ENCODE measurements at regions not wholly inside any gene's neighbourhood (a gene's known extent, or its start where the extent isn't known, plus 50 kb on each side); places are given as distances from the start of the nearest gene placed in this dataset.

DNA sequence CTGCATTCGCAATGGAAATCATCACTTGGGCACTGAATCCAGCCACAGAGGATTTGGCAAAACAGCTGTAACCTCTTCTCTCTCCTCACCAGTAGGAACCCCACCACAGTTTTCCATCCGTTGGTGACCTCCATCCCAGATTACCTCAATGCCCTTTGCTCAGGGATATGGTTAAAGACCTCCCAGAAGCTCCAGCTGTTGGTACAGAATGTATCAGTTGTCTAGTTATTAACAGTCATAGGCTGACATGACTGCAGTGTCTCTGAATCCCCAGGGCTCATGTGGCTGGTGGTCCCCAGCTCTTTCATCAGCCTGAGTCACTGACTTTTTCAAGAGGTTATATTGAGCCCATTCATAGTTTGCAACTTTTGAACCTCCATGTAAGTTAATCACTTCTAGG lies 189.8 kb upstream of the HHIP start:
- in situ Hi-C loops (cut with HindIII; ENCODE audit: low sequenced_read_pairs): no loop called here
- H3K4me3 ChIP-seq (ENCODE audit: low read depth, low read length): no peak overlapping the region
- DNase-seq (ENCODE audit: low read depth, low spot score): no peak
- TF ChIP-seq, protein P1, sequence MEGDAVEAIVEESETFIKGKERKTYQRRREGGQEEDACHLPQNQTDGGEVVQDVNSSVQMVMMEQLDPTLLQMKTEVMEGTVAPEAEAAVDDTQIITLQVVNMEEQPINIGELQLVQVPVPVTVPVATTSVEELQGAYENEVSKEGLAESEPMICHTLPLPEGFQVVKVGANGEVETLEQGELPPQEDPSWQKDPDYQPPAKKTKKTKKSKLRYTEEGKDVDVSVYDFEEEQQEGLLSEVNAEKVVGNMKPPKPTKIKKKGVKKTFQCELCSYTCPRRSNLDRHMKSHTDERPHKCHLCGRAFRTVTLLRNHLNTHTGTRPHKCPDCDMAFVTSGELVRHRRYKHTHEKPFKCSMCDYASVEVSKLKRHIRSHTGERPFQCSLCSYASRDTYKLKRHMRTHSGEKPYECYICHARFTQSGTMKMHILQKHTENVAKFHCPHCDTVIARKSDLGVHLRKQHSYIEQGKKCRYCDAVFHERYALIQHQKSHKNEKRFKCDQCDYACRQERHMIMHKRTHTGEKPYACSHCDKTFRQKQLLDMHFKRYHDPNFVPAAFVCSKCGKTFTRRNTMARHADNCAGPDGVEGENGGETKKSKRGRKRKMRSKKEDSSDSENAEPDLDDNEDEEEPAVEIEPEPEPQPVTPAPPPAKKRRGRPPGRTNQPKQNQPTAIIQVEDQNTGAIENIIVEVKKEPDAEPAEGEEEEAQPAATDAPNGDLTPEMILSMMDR (IDR thresholded peaks at IDR 0.05; ENCODE audit: low read depth, low read length): no peak

DNA sequence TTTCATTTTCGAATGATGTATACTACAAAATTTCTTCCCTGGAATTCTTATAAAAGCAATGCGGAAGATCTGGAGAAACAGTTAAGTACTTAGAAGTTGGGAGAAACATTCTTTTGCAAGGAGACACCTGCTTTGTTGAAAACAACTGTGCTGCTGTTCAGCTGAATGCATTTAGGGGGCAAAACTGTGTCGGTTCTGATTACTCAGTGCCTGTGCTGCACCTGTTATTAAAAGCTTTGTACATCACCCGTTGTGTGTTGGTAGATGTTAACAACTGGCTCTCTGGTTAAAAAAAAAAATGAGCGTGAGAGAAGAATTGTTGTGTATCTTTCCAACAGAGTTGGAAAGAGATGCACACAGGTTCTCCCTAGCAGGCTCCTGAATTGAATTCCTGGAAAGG lies 184.1 kb upstream of the HHIP start:
- H3K4me3 ChIP-seq (ENCODE audit: low read depth, low read length): no peak overlapping the region
- in situ Hi-C loops (cut with HindIII; ENCODE audit: low sequenced_read_pairs): no loop called here
- DNase-seq (ENCODE audit: low read depth, low spot score): no peak
- TF ChIP-seq, protein P1 (IDR thresholded peaks at IDR 0.05; ENCODE audit: low read depth, low read length): no peak

DNA sequence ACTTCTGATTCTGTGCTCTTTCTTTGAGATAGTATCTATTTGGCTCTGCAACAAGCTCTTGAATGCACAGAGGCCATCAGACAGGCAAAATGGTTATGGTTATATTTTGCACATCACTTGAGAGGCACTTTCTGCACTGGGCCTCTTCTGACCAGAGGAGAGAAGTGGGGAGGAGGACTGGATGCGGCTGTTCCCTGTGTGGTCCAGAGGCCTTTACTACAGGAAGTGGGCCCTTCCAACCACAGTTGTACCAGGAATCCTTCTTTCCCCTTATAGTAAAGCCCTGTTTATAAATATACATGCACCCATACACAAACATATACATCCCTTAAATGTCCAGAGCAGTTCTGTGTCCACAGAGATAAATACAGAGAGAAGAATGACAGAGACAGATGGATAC lies 182.7 kb upstream of the HHIP start:
- in situ Hi-C loops (cut with HindIII; ENCODE audit: low sequenced_read_pairs): no loop called here
- TF ChIP-seq, protein P1 (IDR thresholded peaks at IDR 0.05; ENCODE audit: low read depth, low read length): no peak
- DNase-seq (ENCODE audit: low read depth, low spot score): no peak
- H3K4me3 ChIP-seq (ENCODE audit: low read depth, low read length): no peak overlapping the region

DNA sequence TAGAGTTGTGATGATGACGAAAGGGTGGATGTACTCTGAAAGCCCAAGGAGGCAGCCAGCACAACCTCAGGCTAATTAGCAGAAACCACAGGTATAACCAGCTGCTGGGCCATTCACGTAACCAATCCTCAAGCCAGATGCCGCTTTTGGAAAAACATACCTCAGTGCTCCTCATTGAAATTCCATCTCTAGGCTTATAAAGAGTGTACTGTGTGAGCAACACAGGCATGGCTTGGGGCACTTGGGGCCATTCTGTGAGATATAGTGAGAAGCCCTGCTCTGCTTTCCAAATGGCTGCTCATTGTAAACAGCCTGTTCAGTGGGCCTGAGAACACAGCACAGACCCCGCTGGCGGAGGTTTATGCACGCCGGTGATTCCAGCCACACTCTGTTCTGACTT lies 182.1 kb upstream of the HHIP start:
- DNase-seq (ENCODE audit: low read depth, low spot score): no peak
- in situ Hi-C loops (cut with HindIII; ENCODE audit: low sequenced_read_pairs): no loop called here

DNA sequence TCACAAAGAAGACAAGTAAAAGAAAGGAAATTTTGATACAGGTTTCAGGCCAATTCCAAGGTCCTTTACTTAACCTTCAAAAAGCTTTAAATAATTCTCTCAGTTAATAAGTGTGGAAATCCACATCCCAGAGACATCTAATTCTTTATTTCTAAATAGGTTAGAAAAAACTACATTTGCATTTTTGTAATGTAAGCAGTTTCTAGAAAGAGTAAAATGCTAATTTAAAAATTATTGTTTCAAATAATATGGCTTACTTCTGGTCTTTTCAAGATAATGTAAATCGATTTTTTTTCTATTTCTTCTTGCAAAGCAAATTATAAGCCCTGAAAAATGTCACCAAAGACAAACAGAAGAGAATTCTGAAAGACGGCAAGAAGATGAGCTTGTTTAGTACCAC lies 180.4 kb upstream of the HHIP start:
- DNase-seq (ENCODE audit: low read depth, low spot score): no peak
- H3K4me3 ChIP-seq (ENCODE audit: low read depth, low read length): no peak overlapping the region
- in situ Hi-C loops (cut with HindIII; ENCODE audit: low sequenced_read_pairs): no loop called here
- TF ChIP-seq, protein P1 (IDR thresholded peaks at IDR 0.05; ENCODE audit: low read depth, low read length): no peak

More for the DNA sequence above, 182.1 kb upstream of the HHIP start:
- H3K4me3 ChIP-seq (ENCODE audit: low read depth, low read length): no peak overlapping the region
- TF ChIP-seq, protein P1 (IDR thresholded peaks at IDR 0.05; ENCODE audit: low read depth, low read length): no peak

DNA sequence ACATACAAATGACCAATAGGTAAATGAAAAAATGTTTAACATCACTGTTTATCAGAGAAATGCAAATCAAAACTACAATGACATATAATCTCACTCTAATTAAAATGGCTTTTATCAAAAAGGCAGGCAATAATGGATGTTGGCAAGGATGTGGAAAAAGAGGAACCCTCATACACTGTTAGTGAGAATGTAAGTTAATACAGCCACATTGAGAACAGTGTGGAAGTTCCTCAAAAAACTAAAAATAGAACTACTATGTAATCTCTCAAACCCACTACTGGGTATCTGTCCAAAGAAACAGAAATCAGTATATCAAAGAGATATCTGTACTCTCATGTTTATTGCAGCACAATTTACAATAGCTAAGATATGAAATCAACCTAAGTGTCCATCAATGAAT lies 165.9 kb upstream of the HHIP start:
- TF ChIP-seq, protein P1 (IDR thresholded peaks at IDR 0.05; ENCODE audit: low read depth, low read length): no peak
- in situ Hi-C loops (cut with HindIII; ENCODE audit: low sequenced_read_pairs): no loop called here
- H3K4me3 ChIP-seq (ENCODE audit: low read depth, low read length): no peak overlapping the region
- no peak for DNase-seq (ENCODE audit: low read depth, low spot score)

DNA sequence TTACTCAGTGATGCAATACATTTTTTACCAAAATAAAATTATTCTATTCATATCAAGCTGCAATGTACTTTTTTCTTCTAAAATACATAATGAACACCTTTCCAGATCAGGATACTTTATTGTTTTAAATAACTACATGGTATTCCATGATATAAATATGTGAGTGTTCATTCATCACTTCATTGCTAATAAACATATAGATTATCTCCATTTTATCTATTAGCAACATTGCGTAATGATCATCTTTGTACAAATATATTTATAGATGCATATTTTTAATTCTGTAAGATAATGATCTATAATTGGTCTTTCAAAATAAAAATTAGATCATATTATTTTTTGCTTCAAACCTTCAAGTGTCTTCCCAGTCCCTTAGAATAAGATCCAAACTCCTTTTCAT lies 156.1 kb upstream of the HHIP start:
- TF ChIP-seq, protein P1 (IDR thresholded peaks at IDR 0.05; ENCODE audit: low read depth, low read length): no peak
- H3K4me3 ChIP-seq (ENCODE audit: low read depth, low read length): no peak overlapping the region
- in situ Hi-C loops (cut with HindIII; ENCODE audit: low sequenced_read_pairs): no loop called here
- no peak for DNase-seq (ENCODE audit: low read depth, low spot score)
